Naive thymus-derived CD4-positive, alpha-beta T cell (primary cell): ENCODE measurements at regions not wholly inside any gene's neighbourhood (a gene's known extent, or its start where the extent isn't known, plus 50 kb on each side); places are given as distances from the start of the nearest gene placed in this dataset.

Experiments
- ATAC-seq: fragments of 150-1000 bp; cut with Tn5 transposase; 2 replicates; pipeline ENCODE4 v1.10.0; 2021; ENCODE audit warnings: mild to moderate bottlenecking, moderate library complexity
- CTCF ChIA-PET: fragments of 350-600 bp; sonication (Branson Sonifier 250); formaldehyde crosslinking; loops from one replicate; lab custom pipeline; 2021; ENCODE audit warnings: antibody characterized with exemption; lab: Charles Lee
- POLR2A ChIA-PET: fragments of 350-600 bp; sonication (Branson Sonifier 250); formaldehyde crosslinking; loops from one replicate; lab custom pipeline; 2021; ENCODE audit warnings: antibody characterized with exemption, inconsistent platforms; lab: Charles Lee
- DNase-seq, 9 donors: peaks; one replicate each; pipeline versions ENCODE4 v3.0.0 to v3.0.0-alpha.2; 2020 to 2022; ENCODE audit warnings: mixed read lengths in 1 of 9
- H3K27ac ChIP-seq: one replicate; pipeline ENCODE4 v1.7.0; 2013; ENCODE audit warnings: mild to moderate bottlenecking, low read depth, low read length, moderate library complexity
- H3K27me3 ChIP-seq, 2 donors: one replicate each; pipeline ENCODE4 v1.7.0; 2013; ENCODE audit warnings: low read length in 2 of 2, mild to moderate bottlenecking in 2 of 2, moderate library complexity in 2 of 2; ENCODE audit not compliant: control insufficient read depth in 2 of 2, insufficient read depth in 2 of 2
- H3K36me3 ChIP-seq, 3 experiments: 1 replicate in 2 of 3; 2 replicates in 1 of 3; pipeline ENCODE4 v1.7.0; 2013; ENCODE audit warnings: low read length in 3 of 3, mild to moderate bottlenecking in 3 of 3, moderate library complexity in 1 of 3; ENCODE audit not compliant: insufficient read depth in 3 of 3, control insufficient read depth in 2 of 3
- H3K4me1 ChIP-seq, 2 donors: one replicate each; pipeline ENCODE4 v1.7.0; 2013; ENCODE audit warnings: low read length in 2 of 2, mild to moderate bottlenecking in 2 of 2, moderate library complexity in 1 of 2; ENCODE audit not compliant: control insufficient read depth in 2 of 2, insufficient read depth in 2 of 2
- H3K4me3 ChIP-seq: 2 replicates; pipeline ENCODE4 v1.7.0; 2013; ENCODE audit warnings: mild to moderate bottlenecking, low read length
- H3K9me3 ChIP-seq, 3 experiments: 1 replicate in 2 of 3; 2 replicates in 1 of 3; pipeline ENCODE4 v1.7.0; 2013; ENCODE audit warnings: low read length in 3 of 3; ENCODE audit not compliant: control insufficient read depth in 2 of 3
- H3K27ac Mint-ChIP-seq, 9 donors: one replicate each; pipeline ENCODE4 v1.8.0; 2020 to 2022; ENCODE audit warnings: mixed read lengths in 9 of 9, mild to moderate bottlenecking in 8 of 9, moderate library complexity in 5 of 9, inconsistent platforms in 2 of 9
- H3K27me3 Mint-ChIP-seq, 5 donors: one replicate each; pipeline ENCODE4 v1.8.0; 2021 to 2022; ENCODE audit warnings: mixed read lengths in 5 of 5, mild to moderate bottlenecking in 1 of 5
- H3K36me3 Mint-ChIP-seq, 5 donors: one replicate each; pipeline ENCODE4 v1.8.0; 2020 to 2022; ENCODE audit warnings: mixed read lengths in 5 of 5, mild to moderate bottlenecking in 3 of 5, inconsistent platforms in 1 of 5
- H3K4me1 Mint-ChIP-seq, 7 donors: one replicate each; pipeline ENCODE4 v1.8.0; 2020 to 2022; ENCODE audit warnings: mixed read lengths in 7 of 7, mild to moderate bottlenecking in 3 of 7, inconsistent platforms in 1 of 7
- H3K4me3 Mint-ChIP-seq, 10 donors: one replicate each; pipeline ENCODE4 v1.8.0; 2020 to 2022; ENCODE audit warnings: mild to moderate bottlenecking in 10 of 10, mixed read lengths in 10 of 10, moderate library complexity in 6 of 10, inconsistent platforms in 2 of 10
- H3K9me3 Mint-ChIP-seq, 11 donors: one replicate each; pipeline ENCODE4 v1.8.0; 2020 to 2022; ENCODE audit warnings: mixed read lengths in 11 of 11, mild to moderate bottlenecking in 4 of 11, inconsistent platforms in 1 of 11, moderate library complexity in 1 of 11
- intact Hi-C, 2 donors: fragments of 100-400 bp; cut with micrococcal nuclease; formaldehyde crosslinking; loops; one replicate each; pipeline ENCODE4 v1.15.1; 2023

DNA sequence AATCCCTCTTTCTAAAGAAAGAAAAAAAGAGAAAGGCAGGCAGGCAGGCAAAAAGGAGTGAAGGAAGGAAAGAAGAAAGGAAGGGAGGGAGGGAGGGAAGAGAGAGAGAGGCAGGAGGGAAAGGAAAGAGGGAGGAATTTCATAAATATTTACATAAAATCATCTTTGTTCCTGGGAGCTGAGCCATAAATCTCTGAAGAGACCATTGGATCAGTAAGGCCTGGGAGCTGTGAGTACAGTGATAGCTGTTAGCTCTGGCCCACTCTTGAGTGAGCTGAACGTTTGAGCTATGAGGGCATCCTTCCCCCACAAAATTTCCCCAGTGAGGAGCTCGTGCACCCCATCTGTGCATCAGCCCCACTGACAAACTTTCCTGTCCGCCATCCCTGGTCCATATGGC is 224.0 kb downstream of the SOD2 start:
- H3K27me3 Mint-ChIP-seq = peaks cover 7 to 37% (median 29%) of the 10 kb centered on the region in 5 donors
- Histone ChIP-seq H3K4me3 (no peak overlapping the region), H3K9me3 (no peaks in the 10 kb centered on the region), H3K4me1 (peaks cover 0 to 5% of the 10 kb centered on the region in 2 donors), H3K27ac (no peak overlapping the region), H3K27me3 (no peaks in the 10 kb centered on the region), H3K36me3 (no peaks in the 10 kb centered on the region)
- peaks cover 0 to 4% (median 0%) of the 10 kb centered on the region in 7 donors for H3K4me1 Mint-ChIP-seq
- intact Hi-C loops = no loop called here
- no peak overlapping the region for H3K4me3 Mint-ChIP-seq
- DNase-seq = no peak
- peaks cover 0 to 5% (median 0%) of the 10 kb centered on the region in 11 donors for H3K9me3 Mint-ChIP-seq
- H3K36me3 Mint-ChIP-seq = no peaks in the 10 kb centered on the region
- ATAC-seq = no peak
- ChIA-PET POLR2A (no interaction called here), CTCF (no interaction called here)
- H3K27ac Mint-ChIP-seq = no peak overlapping the region

DNA sequence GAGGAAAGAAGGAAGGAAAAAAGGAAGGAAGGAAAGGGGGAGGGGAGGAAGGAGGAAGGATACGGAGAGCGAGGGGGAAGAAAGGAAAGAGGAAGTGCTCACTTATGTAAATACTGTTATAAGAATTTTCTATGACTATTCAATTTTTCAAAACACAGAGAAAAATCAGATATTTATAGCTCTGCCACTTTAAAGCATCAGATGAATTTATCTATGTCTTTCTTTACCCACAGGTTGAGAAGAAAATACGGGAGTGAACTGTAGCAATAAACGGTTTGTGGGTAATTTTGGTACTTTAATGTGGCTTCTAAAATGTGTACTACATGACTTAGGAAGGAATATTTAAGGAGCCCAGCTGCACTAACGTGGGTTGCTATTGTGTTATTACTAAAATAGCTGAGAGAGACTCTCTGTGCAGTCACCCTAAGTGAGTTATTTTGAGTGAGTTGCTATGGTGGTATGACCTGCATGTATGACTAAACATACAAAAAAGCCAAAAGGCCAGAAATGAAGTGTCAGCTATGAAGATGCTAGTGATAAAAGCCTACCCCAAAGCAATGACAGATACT is 225.5 kb downstream of the SOD2 start:
- Mint-ChIP-seq H3K9me3 (peaks cover 0 to 5% (median 0%) of the 10 kb centered on the region in 11 donors), H3K36me3 (no peaks in the 10 kb centered on the region), H3K4me3 (no peak overlapping the region), H3K27me3 (peaks cover 7 to 43% (median 29%) of the 10 kb centered on the region in 5 donors), H3K4me1 (peaks cover 0 to 4% (median 0%) of the 10 kb centered on the region in 7 donors), H3K27ac (no peak overlapping the region)
- Histone ChIP-seq H3K4me3 (no peak overlapping the region), H3K27ac (no peak overlapping the region), H3K4me1 (peaks cover 0 to 5% of the 10 kb centered on the region in 2 donors), H3K27me3 (no peaks in the 10 kb centered on the region), H3K36me3 (no peaks in the 10 kb centered on the region), H3K9me3 (no peaks in the 10 kb centered on the region)
- ATAC-seq (no peak), DNase-seq (no peak)
- ChIA-PET POLR2A (no interaction called here), CTCF (no interaction called here)
- intact Hi-C loops = no loop called here

DNA sequence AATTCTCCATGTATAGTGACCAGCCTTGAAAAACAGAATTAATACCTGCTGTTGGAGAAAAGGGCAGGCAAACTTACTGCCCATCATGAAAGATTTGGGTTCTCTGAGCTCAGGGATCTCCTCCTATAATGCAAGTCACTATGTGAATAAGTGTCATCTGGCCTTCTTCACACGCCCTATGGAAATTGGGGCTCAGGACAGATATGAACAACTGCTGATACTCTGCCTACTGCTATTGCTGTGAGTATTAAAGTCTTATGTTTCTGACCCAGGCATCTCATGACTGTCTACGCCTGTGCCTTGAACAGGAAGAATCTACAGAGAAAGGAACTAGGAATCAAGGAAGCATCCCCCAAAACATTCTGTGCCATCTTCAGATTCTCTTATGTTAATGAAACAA is 226.1 kb downstream of the SOD2 start:
- H3K27me3 Mint-ChIP-seq = peaks cover 7 to 43% (median 29%) of the 10 kb centered on the region in 5 donors
- peaks cover 0 to 4% (median 0%) of the 10 kb centered on the region in 7 donors for H3K4me1 Mint-ChIP-seq
- CTCF ChIA-PET = no interaction called here
- intact Hi-C loops = no loop called here
- H3K36me3 ChIP-seq = no peaks in the 10 kb centered on the region
- no peaks in the 10 kb centered on the region for H3K9me3 ChIP-seq
- POLR2A ChIA-PET = no interaction called here
- no peak overlapping the region for H3K27ac Mint-ChIP-seq
- no peak for ATAC-seq
- H3K4me3 ChIP-seq = no peak overlapping the region
- no peak for DNase-seq
- peaks cover 0 to 5% (median 0%) of the 10 kb centered on the region in 11 donors for H3K9me3 Mint-ChIP-seq
- H3K27me3 ChIP-seq = no peaks in the 10 kb centered on the region
- no peak overlapping the region for H3K4me3 Mint-ChIP-seq
- no peak overlapping the region for H3K27ac ChIP-seq
- peaks cover 0 to 5% of the 10 kb centered on the region in 2 donors for H3K4me1 ChIP-seq
- no peaks in the 10 kb centered on the region for H3K36me3 Mint-ChIP-seq

DNA sequence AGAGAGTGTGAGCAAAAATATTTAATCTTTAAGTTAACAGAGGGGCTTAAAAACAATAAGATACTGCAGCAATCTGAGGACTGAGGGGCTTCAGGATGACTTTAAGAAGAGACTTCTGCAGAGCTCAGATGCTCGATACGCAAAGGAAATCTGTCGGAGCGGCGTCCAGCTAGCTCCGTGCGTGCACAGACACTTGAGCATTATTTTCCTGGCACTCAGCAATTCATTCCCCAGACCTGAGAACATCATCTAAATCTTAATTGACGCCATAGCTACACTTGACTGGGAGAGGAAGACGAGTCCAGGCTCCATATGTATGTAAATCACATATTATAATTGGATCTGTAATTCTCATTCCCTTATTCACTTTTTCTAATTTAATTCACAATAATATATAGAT is 228.2 kb downstream of the SOD2 start:
- Histone ChIP-seq H3K27me3 (no peaks in the 10 kb centered on the region), H3K9me3 (no peaks in the 10 kb centered on the region), H3K4me1 (peaks cover 0 to 5% of the 10 kb centered on the region in 2 donors), H3K36me3 (no peaks in the 10 kb centered on the region), H3K4me3 (no peak overlapping the region), H3K27ac (no peak overlapping the region)
- Mint-ChIP-seq H3K9me3 (peaks cover 0 to 6% (median 0%) of the 10 kb centered on the region in 11 donors), H3K4me1 (peaks cover 0 to 4% (median 0%) of the 10 kb centered on the region in 7 donors), H3K4me3 (no peak overlapping the region), H3K36me3 (no peaks in the 10 kb centered on the region), H3K27me3 (peaks cover 9 to 42% (median 26%) of the 10 kb centered on the region in 5 donors), H3K27ac (no peak overlapping the region)
- DNase-seq (no peak), ATAC-seq (no peak)
- ChIA-PET CTCF (no interaction called here), POLR2A (interaction anchor here (0.6 kb wide), 1 partner anchor 281 kb away, joined by 3 read pairs; no protein-coding TSS in a partner anchor)
- intact Hi-C loops = loop anchor here in 1 of 2 donors (5.0 kb wide), 1 partner anchor 293 kb away; no protein-coding TSS in a partner anchor

DNA sequence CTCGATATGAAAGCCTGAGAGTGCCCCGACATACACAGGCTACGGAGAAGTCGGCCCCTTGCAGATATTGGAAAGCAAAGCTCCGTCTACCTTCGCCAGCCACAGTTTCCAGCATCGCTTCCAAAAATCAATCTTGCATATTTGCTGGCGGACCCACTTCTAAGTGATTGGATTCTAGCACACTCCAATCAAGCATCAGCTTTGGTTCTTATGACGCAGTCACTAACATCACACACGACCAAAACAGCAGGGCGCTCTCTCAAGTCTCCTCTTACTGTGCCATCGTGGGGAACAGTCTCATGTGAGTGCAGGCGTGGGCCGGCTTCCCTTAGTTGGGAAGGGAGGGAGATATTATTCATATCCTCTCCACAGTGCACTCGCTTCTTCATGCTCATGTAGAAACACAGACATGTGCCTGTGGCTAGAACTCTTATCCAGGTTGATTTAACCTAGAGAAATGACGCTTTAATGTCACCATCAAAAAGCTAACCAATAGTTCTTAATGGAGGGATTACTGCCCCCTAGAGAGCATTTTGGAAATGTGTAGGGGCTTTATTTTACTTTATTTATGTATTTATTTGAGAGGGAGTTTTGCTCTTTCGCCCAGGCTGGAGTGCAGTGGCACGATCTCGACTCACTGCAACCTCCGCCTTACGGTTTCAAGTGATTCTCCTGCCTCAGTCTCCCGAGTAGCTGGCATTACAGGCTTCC is 229.8 kb downstream of the SOD2 start:
- no peak overlapping the region for H3K27ac Mint-ChIP-seq
- no peak for ATAC-seq
- no peak overlapping the region for H3K4me3 Mint-ChIP-seq
- H3K27me3 Mint-ChIP-seq = peaks cover 8 to 32% (median 18%) of the 10 kb centered on the region in 5 donors
- H3K4me1 Mint-ChIP-seq = peaks cover 0 to 4% (median 0%) of the 10 kb centered on the region in 7 donors
- H3K36me3 Mint-ChIP-seq = no peaks in the 10 kb centered on the region
- intact Hi-C loops = loop anchor here in 1 of 2 donors (5.0 kb wide), 1 partner anchor 291 kb away; no protein-coding TSS in a partner anchor
- Histone ChIP-seq H3K9me3 (no peaks in the 10 kb centered on the region), H3K4me1 (peaks cover 0 to 5% of the 10 kb centered on the region in 2 donors), H3K36me3 (no peaks in the 10 kb centered on the region), H3K27me3 (no peaks in the 10 kb centered on the region), H3K27ac (no peak overlapping the region), H3K4me3 (no peak overlapping the region)
- CTCF ChIA-PET = no interaction called here
- peaks cover 0 to 6% (median 0%) of the 10 kb centered on the region in 11 donors for H3K9me3 Mint-ChIP-seq
- no peak for DNase-seq
- POLR2A ChIA-PET = no interaction called here

DNA sequence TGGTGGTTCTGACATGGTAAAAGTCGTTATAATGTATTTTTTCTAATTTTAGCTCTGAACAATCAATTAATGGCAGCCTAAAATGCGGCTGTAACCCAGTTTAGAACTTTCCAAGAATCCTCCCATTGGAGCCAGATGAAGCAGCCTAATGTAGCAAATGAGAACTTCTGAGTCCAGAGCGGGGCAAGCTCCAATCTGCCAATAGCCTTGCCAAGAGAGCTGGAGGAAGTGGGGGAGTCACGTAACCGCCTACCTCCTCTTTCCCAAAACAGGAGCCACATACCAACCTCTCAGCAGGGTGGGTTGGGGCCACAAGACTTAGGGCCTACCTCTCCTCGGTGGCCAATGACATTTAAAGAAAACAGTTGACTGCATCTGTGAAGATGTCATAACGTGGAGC is 230.6 kb downstream of the SOD2 start:
- Mint-ChIP-seq H3K27ac (no peak overlapping the region), H3K4me1 (peaks cover 0 to 4% (median 0%) of the 10 kb centered on the region in 7 donors), H3K9me3 (peaks cover 0 to 6% (median 0%) of the 10 kb centered on the region in 11 donors), H3K36me3 (no peaks in the 10 kb centered on the region), H3K4me3 (no peak overlapping the region), H3K27me3 (peaks cover 7 to 27% (median 13%) of the 10 kb centered on the region in 5 donors)
- no peaks in the 10 kb centered on the region for H3K36me3 ChIP-seq
- POLR2A ChIA-PET = no interaction called here
- H3K9me3 ChIP-seq = no peaks in the 10 kb centered on the region
- intact Hi-C loops = loop anchor here in 1 of 2 donors (5.0 kb wide), 1 partner anchor 290 kb away; no protein-coding TSS in a partner anchor
- no peaks in the 10 kb centered on the region for H3K4me1 ChIP-seq
- H3K27ac ChIP-seq = no peak overlapping the region
- H3K4me3 ChIP-seq = no peak overlapping the region
- CTCF ChIA-PET = no interaction called here
- no peak for DNase-seq
- ATAC-seq = no peak
- no peaks in the 10 kb centered on the region for H3K27me3 ChIP-seq
